HepG2 (cell line): ENCODE measurements at regions not wholly inside any gene's neighbourhood (a gene's known extent, or its start where the extent isn't known, plus 50 kb on each side); places are given as distances from the start of the nearest gene placed in this dataset.

ENCODE experiments used
- ATAC-seq: fragments of 200-7000 bp; cut with Tn5 transposase; 3 replicates; pipeline ENCODE4 v1.9.1; 2020; ENCODE audit warnings: mild to moderate bottlenecking, moderate library complexity
- BruUV-seq: library from RNA; stranded (reverse); fragments of 400-500 nt; replicated peaks from 2 replicates; lab custom pipeline; 2021; lab: Mats Ljungman, UMichigan
- CTCF ChIA-PET: fragments of 300-600 bp; formaldehyde crosslinking; extraction: SDS; loops from one replicate; lab custom pipeline; 2021; ENCODE audit warnings: low total read pairs, inconsistent platforms, low intra/inter-chr PET ratio; lab: Yijun Ruan, JAX
- POLR2A ChIA-PET: fragments of 350-600 bp; sonication (Branson Sonifier 250); formaldehyde crosslinking; loops from one replicate; lab custom pipeline; 2020; ENCODE audit warnings: antibody characterized with exemption, inconsistent platforms; lab: Yijun Ruan, JAX
- DNase-seq: peaks from one replicate; pipeline ENCODE4 v3.0.0-alpha.2; 2015; ENCODE audit warnings: low spot score
- FAIRE-seq: peaks from 3 replicates; lab custom pipeline; 2011; peaks lifted over from hg19 to GRCh38; lab: Jason Lieb, UNC
- H2AFZ ChIP-seq: one replicate; pipeline ENCODE4 v1.6.1; 2011; ENCODE audit warnings: low read length, inconsistent platforms
- H3K27ac ChIP-seq: fragments of 300-600 bp; 3 replicates; pipeline ENCODE4 v1.8.0; 2011; ENCODE audit warnings: mixed run types, mild to moderate bottlenecking, mixed read lengths, low read length, inconsistent platforms; ENCODE audit not compliant: insufficient read depth; ENCODE audit errors: extremely low read length
- H3K27me3 ChIP-seq, 2 experiments: fragments of 200-600 bp in 1 of 2; 2 replicates in 1 of 2; 3 replicates in 1 of 2; pipeline versions ENCODE4 v1.6.0 to v1.8.0; 2011; ENCODE audit warnings: low read length in 2 of 2, mild to moderate bottlenecking in 2 of 2, moderate library complexity in 2 of 2, inconsistent platforms in 1 of 2; ENCODE audit not compliant: insufficient read depth in 2 of 2, control insufficient read depth in 1 of 2
- H3K36me3 ChIP-seq, 2 experiments: fragments of 200-600 bp in 1 of 2; replicated peaks in 1 of 2; 2 replicates in 1 of 2; 3 replicates in 1 of 2; pipeline versions ENCODE4 v1.5.1 to v1.8.0; 2011; ENCODE audit warnings: low read length in 2 of 2, inconsistent platforms in 1 of 2; ENCODE audit not compliant: insufficient read depth in 2 of 2, control insufficient read depth in 1 of 2
- H3K4me1 ChIP-seq: 2 replicates; pipeline ENCODE4 v1.5.1; 2012; ENCODE audit warnings: low read length, inconsistent platforms; ENCODE audit not compliant: insufficient read depth
- H3K4me2 ChIP-seq: 2 replicates; pipeline ENCODE4 v1.6.0; 2011; ENCODE audit warnings: low read depth, low read length, inconsistent platforms
- H3K4me3 ChIP-seq, 3 experiments: fragments of 200-600 bp in 1 of 3; sonication (generic), shearing (Covaris generic) in 1 of 3; replicated peaks in 1 of 3; 2 replicates each; pipeline ENCODE4 v1.5.1; 2011 to 2016; ENCODE audit warnings: low read length in 3 of 3, inconsistent platforms in 2 of 3, low read depth in 2 of 3, mild to moderate bottlenecking in 2 of 3, control low read depth in 1 of 3, mixed read lengths in 1 of 3; ENCODE audit not compliant: insufficient read depth in 1 of 3
- H3K79me2 ChIP-seq: one replicate; pipeline ENCODE4 v1.6.1; 2011; ENCODE audit warnings: low read length, inconsistent platforms; ENCODE audit not compliant: insufficient read depth
- H3K9ac ChIP-seq: 2 replicates; pipeline ENCODE4 v1.6.0; 2011; ENCODE audit warnings: mild to moderate bottlenecking, low read depth, low read length, inconsistent platforms; ENCODE audit not compliant: insufficient read depth
- H3K9me3 ChIP-seq: 2 replicates; pipeline ENCODE4 v1.5.1; 2012; ENCODE audit warnings: mild to moderate bottlenecking, low read length
- H4K20me1 ChIP-seq: 2 replicates; pipeline ENCODE4 v1.6.0; 2011; ENCODE audit warnings: inconsistent platforms, mild to moderate bottlenecking, low read length, moderate library complexity; ENCODE audit not compliant: insufficient read depth
- ARNT ChIP-seq: fragments of 450-650 bp; IDR thresholded peaks from 2 replicates; pipeline ENCODE4 v1.6.1; 2017
- BCL6 ChIP-seq: IDR thresholded peaks from 2 replicates; pipeline ENCODE4 v1.6.1; 2016; ENCODE audit warnings: missing genetic modification reagents, missing compliant biosample characterization
- HNF1B ChIP-seq: sonication (generic); formaldehyde crosslinking; IDR thresholded peaks from 2 replicates; pipeline ENCODE4 v1.5.1; 2020; ENCODE audit warnings: mild to moderate bottlenecking, moderate library complexity, missing genetic modification reagents
- JDP2 ChIP-seq: sonication (generic); formaldehyde crosslinking; IDR thresholded peaks from 2 replicates; pipeline ENCODE4 v1.8.1; 2022; ENCODE audit warnings: missing genetic modification reagents, borderline replicate concordance
- TFDP1 ChIP-seq: IDR thresholded peaks from 2 replicates; pipeline ENCODE4 v1.6.1; 2016; ENCODE audit warnings: missing compliant biosample characterization, missing genetic modification reagents, borderline replicate concordance
- ZNF121 ChIP-seq: sonication (generic); formaldehyde crosslinking; IDR thresholded peaks from 2 replicates; pipeline ENCODE4 v1.5.0; 2020; ENCODE audit warnings: mild to moderate bottlenecking, missing genetic modification reagents
- ZNF598 ChIP-seq: sonication (generic); formaldehyde crosslinking; IDR thresholded peaks from 2 replicates; pipeline ENCODE4 v1.5.1; 2020; ENCODE audit warnings: mild to moderate bottlenecking, missing genetic modification reagents, borderline replicate concordance
- ZNF7 ChIP-seq: IDR thresholded peaks from 2 replicates; pipeline ENCODE4 v1.6.1; 2016; ENCODE audit warnings: missing biosample characterization, missing genetic modification reagents
- WGBS: methylation state at CpG from one replicate; pipeline ENCODE4 v1.1.6; 2017; ENCODE audit warnings: low lambda C conversion rate; 5-methylcytosine and 5-hydroxymethylcytosine counted together
- in situ Hi-C: cut with HindIII; loops from 2 replicates; pipeline ENCODE4 v1.10.0; 2017; ENCODE audit warnings: low pct_unique_long_range_greater_than_20kb; ENCODE audit not compliant: extremely low pct_ligation_motif_present
- intact Hi-C: fragments of 100-400 bp; cut with micrococcal nuclease; formaldehyde crosslinking; loops from one replicate; pipeline ENCODE4 v1.10.0; 2022; ENCODE audit not compliant: unreplicated experiment
- TF ChIP-seq, protein P1 (sequence below): sonication (generic); formaldehyde crosslinking; IDR thresholded peaks from 2 replicates; pipeline ENCODE4 v1.5.0; 2020; ENCODE audit warnings: missing genetic modification reagents, mild to moderate bottlenecking, borderline replicate concordance
- TF ChIP-seq, protein P2 (sequence below): sonication (generic); formaldehyde crosslinking; IDR thresholded peaks from 2 replicates; pipeline ENCODE4 v1.4.0; 2020; ENCODE audit warnings: missing genetic modification reagents, mild to moderate bottlenecking, borderline replicate concordance
- TF ChIP-seq, protein P3 (sequence below): sonication (generic); formaldehyde crosslinking; IDR thresholded peaks from 2 replicates; pipeline ENCODE4 v1.8.1; 2023; ENCODE audit warnings: mild to moderate bottlenecking, missing genetic modification reagents, borderline replicate concordance

- CTCF ChIA-PET = no interaction called here
These were observed 446.2 kb upstream of the TRPC7 start for GRCh38 chr5:136811551-136811950.

GRCh38 chr5:136811086-136811485 is 445.7 kb upstream of the TRPC7 start:
- no peak for DNase-seq
- no peak overlapping the region for H3K27ac ChIP-seq
- ChIA-PET CTCF (no interaction called here), POLR2A (no interaction called here)
- 3% methylated on average over 3 of the region's 3 CpGs for WGBS
- H2AFZ ChIP-seq = no peak overlapping the region
- intact Hi-C loops = no loop called here
- no peaks in the 10 kb centered on the region for H3K27me3 ChIP-seq
- no peak overlapping the region for H3K4me2 ChIP-seq
- no peak overlapping the region for H3K9ac ChIP-seq
- H3K36me3 ChIP-seq = no peaks in the 10 kb centered on the region
- no peaks in the 10 kb centered on the region for H3K4me1 ChIP-seq
- H3K4me3 ChIP-seq = no peak overlapping the region
- in situ Hi-C loops = no loop called here
- no peak for ATAC-seq
- BruUV-seq = no TSS peak
- no peak for FAIRE-seq
- H3K9me3 ChIP-seq = no peaks in the 10 kb centered on the region
- no peaks in the 10 kb centered on the region for H3K79me2 ChIP-seq
- H4K20me1 ChIP-seq = no peaks in the 10 kb centered on the region
- TF ChIP-seq HNF1B = no peak
- no peak for TF ChIP-seq JDP2
- no peak for TF ChIP-seq ZNF598 (CRISPR knock-in tag)
- TF ChIP-seq BCL6 (CRISPR knock-in tag) = no peak
- TF ChIP-seq, protein P1, sequence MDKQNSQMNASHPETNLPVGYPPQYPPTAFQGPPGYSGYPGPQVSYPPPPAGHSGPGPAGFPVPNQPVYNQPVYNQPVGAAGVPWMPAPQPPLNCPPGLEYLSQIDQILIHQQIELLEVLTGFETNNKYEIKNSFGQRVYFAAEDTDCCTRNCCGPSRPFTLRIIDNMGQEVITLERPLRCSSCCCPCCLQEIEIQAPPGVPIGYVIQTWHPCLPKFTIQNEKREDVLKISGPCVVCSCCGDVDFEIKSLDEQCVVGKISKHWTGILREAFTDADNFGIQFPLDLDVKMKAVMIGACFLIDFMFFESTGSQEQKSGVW (CRISPR knock-in tag) = no peak
- TF ChIP-seq ARNT = no peak
- no peak for TF ChIP-seq ZNF121
- TF ChIP-seq TFDP1 = no peak
- TF ChIP-seq, protein P2, sequence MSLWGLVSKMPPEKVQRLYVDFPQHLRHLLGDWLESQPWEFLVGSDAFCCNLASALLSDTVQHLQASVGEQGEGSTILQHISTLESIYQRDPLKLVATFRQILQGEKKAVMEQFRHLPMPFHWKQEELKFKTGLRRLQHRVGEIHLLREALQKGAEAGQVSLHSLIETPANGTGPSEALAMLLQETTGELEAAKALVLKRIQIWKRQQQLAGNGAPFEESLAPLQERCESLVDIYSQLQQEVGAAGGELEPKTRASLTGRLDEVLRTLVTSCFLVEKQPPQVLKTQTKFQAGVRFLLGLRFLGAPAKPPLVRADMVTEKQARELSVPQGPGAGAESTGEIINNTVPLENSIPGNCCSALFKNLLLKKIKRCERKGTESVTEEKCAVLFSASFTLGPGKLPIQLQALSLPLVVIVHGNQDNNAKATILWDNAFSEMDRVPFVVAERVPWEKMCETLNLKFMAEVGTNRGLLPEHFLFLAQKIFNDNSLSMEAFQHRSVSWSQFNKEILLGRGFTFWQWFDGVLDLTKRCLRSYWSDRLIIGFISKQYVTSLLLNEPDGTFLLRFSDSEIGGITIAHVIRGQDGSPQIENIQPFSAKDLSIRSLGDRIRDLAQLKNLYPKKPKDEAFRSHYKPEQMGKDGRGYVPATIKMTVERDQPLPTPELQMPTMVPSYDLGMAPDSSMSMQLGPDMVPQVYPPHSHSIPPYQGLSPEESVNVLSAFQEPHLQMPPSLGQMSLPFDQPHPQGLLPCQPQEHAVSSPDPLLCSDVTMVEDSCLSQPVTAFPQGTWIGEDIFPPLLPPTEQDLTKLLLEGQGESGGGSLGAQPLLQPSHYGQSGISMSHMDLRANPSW (CRISPR knock-in tag) = no peak

More at GRCh38 chr5:136811551-136811950, 446.2 kb upstream of the TRPC7 start:
- H3K27me3 ChIP-seq = no peaks in the 10 kb centered on the region
- TF ChIP-seq, protein P3, sequence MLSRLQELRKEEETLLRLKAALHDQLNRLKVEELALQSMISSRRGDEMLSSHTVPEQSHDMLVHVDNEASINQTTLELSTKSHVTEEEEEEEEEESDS (CRISPR knock-in tag) = no peak
- no peak for TF ChIP-seq ZNF7 (CRISPR knock-in tag)
- no peaks in the 10 kb centered on the region for H3K4me1 ChIP-seq
- no TSS peak for BruUV-seq
- in situ Hi-C loops (no loop called here), intact Hi-C loops (no loop called here)
- POLR2A ChIA-PET = no interaction called here
- 0% methylated on average over 2 of the region's 2 CpGs for WGBS
- H4K20me1 ChIP-seq = no peaks in the 10 kb centered on the region
- no peak overlapping the region for H3K4me2 ChIP-seq
- no peaks in the 10 kb centered on the region for H3K9me3 ChIP-seq
- H3K27ac ChIP-seq = no peak overlapping the region
- no peak for ATAC-seq
- H3K4me3 ChIP-seq = no peak overlapping the region
- no peak overlapping the region for H2AFZ ChIP-seq
- H3K36me3 ChIP-seq = no peaks in the 10 kb centered on the region
- no peak overlapping the region for H3K9ac ChIP-seq
- no peak for DNase-seq
- no peak for FAIRE-seq
- no peaks in the 10 kb centered on the region for H3K79me2 ChIP-seq
